ENCODE measurements at regions not wholly inside any gene's neighbourhood (a gene's known extent, or its start where the extent isn't known, plus 50 kb on each side); places are given as distances from the start of the nearest gene placed in this dataset.

GRCh38 chr4:185889585-185889984 lies 77.6 kb upstream of the SORBS2 start:
- TF ChIP-seq CTCF (IDR thresholded peaks at IDR 0.05) (no peak), EZH2phosphoT487 (IDR thresholded peaks at IDR 0.05) (no peak), EZH2 (IDR thresholded peaks at IDR 0.05) (no peak)

Data from neural progenitor cell (in vitro differentiated cells).